ENCODE measurements at regions not wholly inside any gene's neighbourhood (a gene's known extent, or its start where the extent isn't known, plus 50 kb on each side); places are given as distances from the start of the nearest gene placed in this dataset.
A peak's percentile ranks its signal among the peaks of the same experiment; 100 is the strongest.
"Not testable (repeated sequence)": the region's sequence is repeated elsewhere in the genome, so short reads cannot be mapped to it uniquely, and the experiment has no call there.

- Histone ChIP-seq H3K36me3 (no peaks in the 10 kb centered on the region), H3K27ac (no peak overlapping the region), H3K4me1 (peaks cover 0 to 24% (median 11%) of the 10 kb centered on the region in 10 experiments; a peak in 12 of 20 replicates), H3K4me3 (no peak overlapping the region), H3K9me3 (replicated peaks in 1 of 11) (no peaks in the 10 kb centered on the region), H3K4me2 (no peak overlapping the region), H4K20me1 (no peaks in the 10 kb centered on the region), H3K27me3 (no peaks in the 10 kb centered on the region), H3K9ac (no peak overlapping the region)
- no peak for TF ChIP-seq Cebpa-rat (IDR thresholded peaks at IDR 0.05)
Measured at GRCh38 chr14:106599209-106599608, 1072.8 kb downstream of the TMEM121 start.

GRCh38 chr14:106605548-106606448, 1079.4 kb downstream of the TMEM121 start:
- Histone ChIP-seq H3K9me3 (replicated peaks in 1 of 11) (no peaks in the 10 kb centered on the region), H4K20me1 (no peaks in the 10 kb centered on the region), H3K27me3 (no peaks in the 10 kb centered on the region), H3K27ac (peak overlapping the region in 1 of 11 experiments; percentile 44; a peak in 1 of 22 replicates), H3K4me3 (no peak overlapping the region), H3K4me1 (peaks cover 5 to 45% (median 21%) of the 10 kb centered on the region in 10 experiments; a peak in 18 of 20 replicates), H3K4me2 (peak overlapping the region; percentile 35 to 67 (median 50)), H3K36me3 (no peaks in the 10 kb centered on the region), H3K9ac (no peak overlapping the region)
- TF ChIP-seq Cebpa-rat (IDR thresholded peaks at IDR 0.05), result no peak

- H3K27me3 ChIP-seq, result no peaks in the 10 kb centered on the region
- TF ChIP-seq Cebpa-rat (IDR thresholded peaks at IDR 0.05), result no peak
- no peaks in the 10 kb centered on the region for H3K36me3 ChIP-seq
- H3K27ac ChIP-seq, result no peak overlapping the region
- no peak overlapping the region for H3K9ac ChIP-seq
- peak overlapping the region in 4 of 11 experiments; percentile 44 to 63 (median 54); a peak in 4 of 22 replicates for H3K4me2 ChIP-seq
- peaks cover 5 to 49% (median 23%) of the 10 kb centered on the region in 10 experiments; a peak in 18 of 20 replicates for H3K4me1 ChIP-seq
- H4K20me1 ChIP-seq, result no peaks in the 10 kb centered on the region
- no peak overlapping the region for H3K4me3 ChIP-seq
- H3K9me3 ChIP-seq (replicated peaks in 1 of 11), result no peaks in the 10 kb centered on the region
Measured at GRCh38 chr14:106606936-106607335, 1080.6 kb downstream of the TMEM121 start.

GRCh38 chr14:106610691-106611090, 1084.3 kb downstream of the TMEM121 start:
- no peaks in the 10 kb centered on the region for H3K36me3 ChIP-seq
- no peaks in the 10 kb centered on the region for H3K9me3 ChIP-seq (replicated peaks in 1 of 11)
- no peak overlapping the region for H3K4me3 ChIP-seq
- H3K27me3 ChIP-seq, result no peaks in the 10 kb centered on the region
- TF ChIP-seq Cebpa-rat (IDR thresholded peaks at IDR 0.05), result no peak
- H3K4me1 ChIP-seq, result peaks cover 5 to 35% (median 18%) of the 10 kb centered on the region in 10 experiments; a peak in 17 of 20 replicates
- H3K4me2 ChIP-seq, result peak overlapping the region in 6 of 11 experiments; percentile 25 to 49 (median 30); a peak in 7 of 22 replicates
- H3K9ac ChIP-seq, result no peak overlapping the region
- H3K27ac ChIP-seq, result no peak overlapping the region
- H4K20me1 ChIP-seq, result no peaks in the 10 kb centered on the region

GRCh38 chr14:106613256-106613655, 1086.9 kb downstream of the TMEM121 start:
- H3K4me2 ChIP-seq, result no peak overlapping the region
- no peaks in the 10 kb centered on the region for H4K20me1 ChIP-seq
- no peaks in the 10 kb centered on the region for H3K27me3 ChIP-seq
- peaks cover 0 to 32% (median 8%) of the 10 kb centered on the region in 10 experiments; a peak in 9 of 20 replicates for H3K4me1 ChIP-seq
- no peaks in the 10 kb centered on the region for H3K36me3 ChIP-seq
- no peak overlapping the region for H3K27ac ChIP-seq
- no peak overlapping the region for H3K4me3 ChIP-seq
- H3K9ac ChIP-seq, result no peak overlapping the region
- no peaks in the 10 kb centered on the region for H3K9me3 ChIP-seq (replicated peaks in 1 of 11)
- TF ChIP-seq Cebpa-rat (IDR thresholded peaks at IDR 0.05), result no peak

GRCh38 chr14:106618471-106618951, 1092.1 kb downstream of the TMEM121 start:
- peak overlapping the region in 6 of 11 experiments; percentile 21 to 51 (median 38); a peak in 11 of 22 replicates for H3K4me2 ChIP-seq
- not testable (repeated sequence) for H3K9ac ChIP-seq; H3K27me3 ChIP-seq; H3K4me3 ChIP-seq; H4K20me1 ChIP-seq; H3K27ac ChIP-seq; H3K36me3 ChIP-seq; H3K9me3 ChIP-seq (replicated peaks in 1 of 11)
- H3K4me1 ChIP-seq, result peaks cover 0 to 34% (median 20%) of the 10 kb centered on the region in 10 experiments; a peak in 15 of 20 replicates

- Histone ChIP-seq H3K4me2 (peak overlapping the region in 8 of 11 experiments; percentile 21 to 51 (median 36); a peak in 7 of 22 replicates), H4K20me1 (no peaks in the 10 kb centered on the region), H3K9me3 (replicated peaks in 1 of 11) (no peaks in the 10 kb centered on the region), H3K9ac (no peak overlapping the region), H3K4me1 (peaks cover 0 to 34% (median 20%) of the 10 kb centered on the region in 10 experiments; a peak in 15 of 20 replicates), H3K36me3 (no peaks in the 10 kb centered on the region), H3K27me3 (no peaks in the 10 kb centered on the region), H3K4me3 (no peak overlapping the region), H3K27ac (no peak overlapping the region; a peak in 1 of 22 replicates)
- TF ChIP-seq Cebpa-rat (IDR thresholded peaks at IDR 0.05), result no peak
Measured at GRCh38 chr14:106619606-106620005, 1093.2 kb downstream of the TMEM121 start.

GRCh38 chr14:106620368-106620767, 1094.0 kb downstream of the TMEM121 start:
- Histone ChIP-seq H3K9ac (no peak overlapping the region), H3K4me2 (no peak overlapping the region), H4K20me1 (no peaks in the 10 kb centered on the region), H3K27me3 (no peaks in the 10 kb centered on the region), H3K4me3 (no peak overlapping the region), H3K36me3 (no peaks in the 10 kb centered on the region), H3K4me1 (peaks cover 0 to 42% (median 20%) of the 10 kb centered on the region in 10 experiments; a peak in 15 of 20 replicates), H3K27ac (no peak overlapping the region), H3K9me3 (replicated peaks in 1 of 11) (no peaks in the 10 kb centered on the region)
- no peak for TF ChIP-seq Cebpa-rat (IDR thresholded peaks at IDR 0.05)

GRCh38 chr14:106622200-106622745, 1095.9 kb downstream of the TMEM121 start:
- Histone ChIP-seq H4K20me1 (no peaks in the 10 kb centered on the region), H3K9ac (no peak overlapping the region), H3K9me3 (replicated peaks in 1 of 11) (no peaks in the 10 kb centered on the region), H3K36me3 (no peaks in the 10 kb centered on the region), H3K4me3 (no peak overlapping the region), H3K4me2 (peak overlapping the region in 9 of 11 experiments; percentile 18 to 60 (median 49); a peak in 13 of 22 replicates), H3K27me3 (no peaks in the 10 kb centered on the region), H3K27ac (no peak overlapping the region), H3K4me1 (peaks cover 0 to 59% (median 23%) of the 10 kb centered on the region in 10 experiments; a peak in 15 of 20 replicates)
- no peak for TF ChIP-seq Cebpa-rat (IDR thresholded peaks at IDR 0.05)

All from BLaER1 treated with 17β-estradiol and CSF1 and Interleukin-3, amounts not matched to agents 10 nM and 100 nM (cell line).